HAP-1 (cell line): ENCODE measurements at regions not wholly inside any gene's neighbourhood (a gene's known extent, or its start where the extent isn't known, plus 50 kb on each side); places are given as distances from the start of the nearest gene placed in this dataset.

ENCODE experiments used
- DNase-seq, 2 experiments: peaks; one replicate each; pipeline ENCODE4 v3.0.0-alpha.2; 2016 to 2020; ENCODE audit warnings: low spot score in 2 of 2
- H3K27me3 ChIP-seq: fragments of 250-450 bp; sonication (Bioruptor Pico); 2 replicates; pipeline ENCODE4 v1.5.1; 2020; ENCODE audit warnings: low read depth, mild to moderate bottlenecking, moderate library complexity
- H3K36me3 ChIP-seq: fragments of 250-450 bp; sonication (Bioruptor Pico); replicated peaks from 2 replicates; pipeline ENCODE4 v1.5.1; 2020; ENCODE audit warnings: mild to moderate bottlenecking
- H3K4me1 ChIP-seq: fragments of 250-450 bp; sonication (Bioruptor Pico); 2 replicates; pipeline ENCODE4 v1.5.1; 2020; ENCODE audit warnings: mild to moderate bottlenecking
- H3K4me3 ChIP-seq: fragments of 250-450 bp; sonication (Bioruptor Pico); 2 replicates; pipeline ENCODE4 v1.5.1; 2020; ENCODE audit warnings: mild to moderate bottlenecking, moderate library complexity
- H3K9me3 ChIP-seq: fragments of 250-450 bp; sonication (Bioruptor Pico); 2 replicates; pipeline ENCODE4 v1.5.1; 2020; ENCODE audit warnings: mild to moderate bottlenecking, moderate library complexity
- in situ Hi-C: fragments of 300-500 bp; cut with MboI; formaldehyde crosslinking; loops from 3 replicates; pipeline ENCODE4 v1.14.3; 2020; ENCODE audit warnings: low sequenced_read_pairs, inconsistent platforms, mixed read lengths

- Histone ChIP-seq H3K9me3 (no peaks in the 10 kb centered on the region), H3K36me3 (no peaks in the 10 kb centered on the region), H3K4me3 (peak overlapping the region; percentile 47), H3K27me3 (no peaks in the 10 kb centered on the region), H3K4me1 (peaks cover 41% of the 10 kb centered on the region)
- DNase-seq = no peak
- in situ Hi-C loops = no loop called here
Observed at GRCh38 chr5:166980666-166981065, 1310.8 kb upstream of the WWC1 start.

GRCh38 chr5:166982226-166982625 lies 1309.2 kb upstream of the WWC1 start:
- Histone ChIP-seq H3K27me3 (no peaks in the 10 kb centered on the region), H3K4me3 (peak overlapping the region; percentile 0; the same call in 1 of the 2 replicates), H3K9me3 (no peaks in the 10 kb centered on the region), H3K4me1 (peaks cover 47% of the 10 kb centered on the region), H3K36me3 (no peaks in the 10 kb centered on the region; the same call in 1 of the 2 replicates)
- in situ Hi-C loops = no loop called here
- DNase-seq = peak in 1 of 2 experiments; percentile 44

GRCh38 chr5:166991601-166992000 lies 1299.8 kb upstream of the WWC1 start:
- no peaks in the 10 kb centered on the region for H3K27me3 ChIP-seq
- DNase-seq = peak; percentile 52 to 94
- in situ Hi-C loops = no loop called here

GRCh38 chr5:166992108-166992507 lies 1299.3 kb upstream of the WWC1 start:
- DNase-seq = peak in 1 of 2 experiments; percentile 88
- Histone ChIP-seq H3K9me3 (no peaks in the 10 kb centered on the region), H3K4me1 (peaks cover 28% of the 10 kb centered on the region), H3K36me3 (no peaks in the 10 kb centered on the region), H3K27me3 (no peaks in the 10 kb centered on the region), H3K4me3 (no peak overlapping the region)
- in situ Hi-C loops = no loop called here

More at GRCh38 chr5:166991601-166992000, 1299.8 kb upstream of the WWC1 start:
- H3K4me1 ChIP-seq = peaks cover 32% of the 10 kb centered on the region
- H3K4me3 ChIP-seq = no peak overlapping the region
- H3K9me3 ChIP-seq = no peaks in the 10 kb centered on the region
- no peaks in the 10 kb centered on the region; the same call in 1 of the 2 replicates for H3K36me3 ChIP-seq

- H3K9me3 ChIP-seq = no peaks in the 10 kb centered on the region
- no peak overlapping the region for H3K4me3 ChIP-seq
- no peaks in the 10 kb centered on the region for H3K36me3 ChIP-seq
- no peaks in the 10 kb centered on the region for H3K27me3 ChIP-seq
- peak in 1 of 2 experiments; percentile 41 for DNase-seq
- in situ Hi-C loops = no loop called here
- H3K4me1 ChIP-seq = peaks cover 28% of the 10 kb centered on the region
Observed at GRCh38 chr5:166992874-166993722, 1298.3 kb upstream of the WWC1 start.

GRCh38 chr5:166994226-166994625 lies 1297.2 kb upstream of the WWC1 start:
- H3K36me3 ChIP-seq = no peaks in the 10 kb centered on the region
- no peaks in the 10 kb centered on the region for H3K9me3 ChIP-seq
- peaks cover 28% of the 10 kb centered on the region for H3K4me1 ChIP-seq
- no peaks in the 10 kb centered on the region for H3K27me3 ChIP-seq
- DNase-seq = no peak
- H3K4me3 ChIP-seq = no peak overlapping the region
- in situ Hi-C loops = no loop called here

GRCh38 chr5:167001246-167001645 lies 1290.2 kb upstream of the WWC1 start:
- Histone ChIP-seq H3K36me3 (no peaks in the 10 kb centered on the region), H3K9me3 (no peaks in the 10 kb centered on the region), H3K27me3 (no peaks in the 10 kb centered on the region), H3K4me3 (no peak overlapping the region), H3K4me1 (peaks cover 24% of the 10 kb centered on the region)
- DNase-seq = no peak
- in situ Hi-C loops = no loop called here

GRCh38 chr5:167008705-167009104 lies 1282.7 kb upstream of the WWC1 start:
- in situ Hi-C loops = no loop called here
- no peaks in the 10 kb centered on the region for H3K36me3 ChIP-seq
- no peak for DNase-seq
- no peaks in the 10 kb centered on the region for H3K9me3 ChIP-seq
- peaks cover 52% of the 10 kb centered on the region for H3K4me1 ChIP-seq
- H3K4me3 ChIP-seq = no peak overlapping the region
- no peaks in the 10 kb centered on the region for H3K27me3 ChIP-seq

- Histone ChIP-seq H3K9me3 (no peaks in the 10 kb centered on the region), H3K4me3 (no peak overlapping the region), H3K4me1 (peaks cover 41% of the 10 kb centered on the region), H3K36me3 (no peaks in the 10 kb centered on the region), H3K27me3 (no peaks in the 10 kb centered on the region)
- in situ Hi-C loops = no loop called here
- peak; percentile 52 to 95 for DNase-seq
Observed at GRCh38 chr5:167011196-167011595, 1280.2 kb upstream of the WWC1 start.

GRCh38 chr5:167012123-167013034 lies 1279.1 kb upstream of the WWC1 start:
- Histone ChIP-seq H3K27me3 (no peaks in the 10 kb centered on the region), H3K36me3 (no peaks in the 10 kb centered on the region), H3K9me3 (no peaks in the 10 kb centered on the region), H3K4me1 (peaks cover 42% of the 10 kb centered on the region), H3K4me3 (no peak overlapping the region)
- no peak for DNase-seq
- in situ Hi-C loops = no loop called here

- no peaks in the 10 kb centered on the region for H3K27me3 ChIP-seq
- peaks cover 25% of the 10 kb centered on the region for H3K4me1 ChIP-seq
- no peak for DNase-seq
- H3K4me3 ChIP-seq = no peak overlapping the region
- H3K36me3 ChIP-seq = no peaks in the 10 kb centered on the region
- no peaks in the 10 kb centered on the region for H3K9me3 ChIP-seq
- in situ Hi-C loops = no loop called here
Observed at GRCh38 chr5:167014401-167015056, 1276.9 kb upstream of the WWC1 start.

GRCh38 chr5:167020418-167020817 lies 1271.0 kb upstream of the WWC1 start:
- DNase-seq = no peak
- H3K9me3 ChIP-seq = no peaks in the 10 kb centered on the region
- in situ Hi-C loops = no loop called here
- H3K4me1 ChIP-seq = peaks cover 16% of the 10 kb centered on the region
- no peak overlapping the region for H3K4me3 ChIP-seq
- no peaks in the 10 kb centered on the region for H3K27me3 ChIP-seq
- H3K36me3 ChIP-seq = no peaks in the 10 kb centered on the region

- Histone ChIP-seq H3K4me1 (no peaks in the 10 kb centered on the region), H3K36me3 (no peaks in the 10 kb centered on the region), H3K4me3 (no peak overlapping the region), H3K27me3 (no peaks in the 10 kb centered on the region), H3K9me3 (no peaks in the 10 kb centered on the region)
- in situ Hi-C loops = no loop called here
- no peak for DNase-seq
Observed at GRCh38 chr5:167029488-167029887, 1262.0 kb upstream of the WWC1 start.
